ENCODE measurements at regions not wholly inside any gene's neighbourhood (a gene's known extent, or its start where the extent isn't known, plus 50 kb on each side); places are given as distances from the start of the nearest gene placed in this dataset.

- TF ChIP-seq CTCF (conservative IDR thresholded peaks at IDR 0.05; ENCODE audit: low read depth, low read length) (no peak), EZH2 (IDR thresholded peaks at IDR 0.05; ENCODE audit: borderline replicate concordance, low read depth, low read length, poor library complexity, severe bottlenecking) (no peak)
These were observed 73.0 kb upstream of the NR4A3 start for GRCh38 chr9:99748676-99749075.

Data from A673 (cell line).